ENCODE measurements at regions not wholly inside any gene's neighbourhood (a gene's known extent, or its start where the extent isn't known, plus 50 kb on each side); places are given as distances from the start of the nearest gene placed in this dataset.

GRCh38 chr2:225131898-225132297 lies 89.6 kb upstream of the DOCK10 start:
- DNase-seq = no peak

DNA sequence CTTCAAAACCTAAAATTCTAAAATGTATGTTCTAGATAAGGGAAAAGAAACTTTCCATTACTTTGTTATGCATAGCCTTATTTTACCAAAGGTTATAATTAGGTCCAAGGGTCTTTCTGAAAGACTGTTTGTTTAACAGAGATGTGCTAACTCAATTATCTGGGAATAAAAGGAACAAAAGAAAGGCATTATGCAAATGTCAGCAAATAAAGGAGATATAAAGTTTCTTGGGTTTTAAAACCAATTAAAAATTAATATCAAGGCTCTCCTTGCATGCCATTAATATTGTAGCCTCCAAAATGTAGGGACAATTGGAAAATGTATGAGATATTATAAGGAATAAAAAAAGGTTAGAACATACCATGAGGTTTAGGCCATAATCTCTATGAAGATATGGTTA lies 87.8 kb upstream of the DOCK10 start:
- no peak for DNase-seq

GRCh38 chr2:225124311-225125017 lies 82.2 kb upstream of the DOCK10 start:
- no peak for DNase-seq

- DNase-seq = peak; percentile 3
Measured at GRCh38 chr2:225122583-225123486, 80.6 kb upstream of the DOCK10 start.

- peak; percentile 11 for DNase-seq
Measured at GRCh38 chr2:225122007-225122406, 79.7 kb upstream of the DOCK10 start.

DNA sequence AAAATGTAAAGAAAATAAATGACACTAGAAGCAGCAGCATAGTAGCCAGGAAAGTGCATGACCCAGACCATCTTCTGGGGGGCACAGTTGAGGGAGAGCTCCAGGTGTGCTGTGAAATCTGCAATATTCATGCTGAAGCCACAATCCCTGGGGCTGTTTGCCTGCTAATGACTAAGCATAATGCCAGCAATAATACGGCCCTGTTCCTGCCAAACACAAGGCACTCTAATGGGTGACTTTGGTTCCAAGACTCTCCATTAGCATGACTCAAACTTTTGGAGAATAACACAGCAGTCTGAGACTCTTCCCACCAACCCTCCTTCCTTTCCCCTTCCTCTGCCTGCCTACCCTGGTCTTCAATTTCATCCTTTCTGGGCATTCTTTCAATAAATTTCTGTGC lies 77.9 kb upstream of the DOCK10 start:
- no peak for DNase-seq

- no peak for DNase-seq
Measured at GRCh38 chr2:225117051-225117716, 74.9 kb upstream of the DOCK10 start.

DNA sequence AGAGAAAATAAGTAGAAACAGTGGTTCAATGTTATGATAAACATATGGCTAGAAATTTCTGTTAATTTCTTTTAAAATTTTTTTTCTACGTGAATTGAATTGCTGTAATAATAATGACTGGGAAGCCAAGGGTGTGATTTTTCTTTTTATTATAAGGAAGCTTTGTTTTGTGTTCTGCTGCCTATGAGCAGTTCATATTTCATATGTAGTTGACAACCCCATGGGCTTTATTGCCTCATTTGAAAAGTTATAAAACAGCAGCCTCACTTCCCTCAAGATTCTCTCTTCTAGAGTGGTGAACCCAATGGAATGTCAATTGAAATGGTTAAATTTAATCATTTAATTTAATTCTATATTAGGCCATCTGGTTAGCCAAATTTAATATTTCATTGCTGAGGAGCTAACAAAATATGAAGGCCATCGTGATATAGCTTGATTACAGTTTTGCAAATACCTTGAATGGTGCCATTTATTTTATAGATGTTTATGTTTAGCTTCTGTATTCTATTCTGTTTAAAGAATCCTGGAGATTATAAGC lies 72.6 kb upstream of the DOCK10 start:
- no peak for DNase-seq

- no peak for DNase-seq
Measured at GRCh38 chr2:225113371-225114015, 71.2 kb upstream of the DOCK10 start.

GRCh38 chr2:225112362-225113126 lies 70.3 kb upstream of the DOCK10 start:
- no peak for DNase-seq

- DNase-seq = no peak
Measured at GRCh38 chr2:225108805-225109204, 66.5 kb upstream of the DOCK10 start.

DNA sequence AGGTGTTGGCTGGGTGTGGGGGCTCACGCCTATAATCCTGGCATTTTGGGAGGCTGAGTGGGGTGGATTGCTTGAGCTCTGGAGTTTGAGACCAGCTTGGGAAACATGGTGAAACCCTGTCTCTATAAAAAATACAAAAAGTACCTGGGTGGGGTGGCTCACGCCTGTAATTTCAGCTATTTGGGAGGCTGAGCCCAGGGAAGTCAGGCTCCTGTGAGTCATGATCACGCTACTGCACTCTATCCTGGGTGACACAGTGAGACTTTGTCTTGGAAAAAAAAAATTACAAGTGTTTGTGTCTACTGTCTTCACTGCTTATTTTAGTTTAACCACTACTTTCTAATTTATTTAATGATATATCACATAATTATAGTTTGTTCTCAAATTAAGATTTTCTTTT lies 62.7 kb upstream of the DOCK10 start:
- DNase-seq = no peak

GRCh38 chr2:225104321-225104720 lies 62.1 kb upstream of the DOCK10 start:
- DNase-seq = no peak

DNA sequence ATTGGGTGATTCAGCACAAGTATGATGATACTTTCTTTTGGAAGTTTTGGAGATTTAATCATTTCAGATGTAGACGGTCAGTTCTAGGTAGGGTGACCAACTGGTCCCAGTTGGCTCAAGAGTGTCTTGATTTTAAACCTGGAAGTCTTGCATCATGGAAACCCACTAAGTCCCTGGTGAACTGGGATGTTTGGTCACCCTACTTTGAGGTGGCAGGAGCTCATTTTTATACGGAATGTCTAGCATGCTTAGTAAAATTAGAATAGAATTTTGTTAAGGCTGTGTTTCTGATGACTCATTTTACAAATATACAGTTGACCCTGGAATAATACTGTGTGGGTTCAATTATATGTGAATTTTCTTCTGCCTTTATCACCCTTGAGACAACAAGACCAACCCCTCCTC lies 61.5 kb upstream of the DOCK10 start:
- DNase-seq = no peak

DNA sequence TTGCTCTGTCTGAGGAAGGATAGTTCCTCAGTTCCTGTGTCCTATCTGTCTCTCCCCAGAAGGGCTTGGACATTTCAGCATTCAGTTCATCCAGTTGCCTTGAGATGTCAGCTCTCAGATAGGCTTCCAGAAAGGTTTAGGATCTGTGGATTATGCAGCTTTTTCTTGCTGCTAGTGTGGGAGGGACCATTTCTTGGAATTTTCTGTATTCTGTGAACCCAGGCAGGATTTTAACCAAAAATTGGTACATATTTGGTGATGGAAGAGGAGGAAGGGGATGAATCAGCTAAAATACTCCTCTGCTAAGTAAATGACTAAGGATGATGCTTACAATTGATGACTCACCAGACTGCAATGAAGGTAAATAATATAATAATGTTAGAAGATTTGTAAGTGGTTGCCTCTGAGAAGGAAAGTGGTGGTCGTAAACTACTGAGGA lies 58.6 kb upstream of the DOCK10 start:
- DNase-seq = no peak

- DNase-seq = no peak
Measured at GRCh38 chr2:225100269-225100668, 58.0 kb upstream of the DOCK10 start.

DNA sequence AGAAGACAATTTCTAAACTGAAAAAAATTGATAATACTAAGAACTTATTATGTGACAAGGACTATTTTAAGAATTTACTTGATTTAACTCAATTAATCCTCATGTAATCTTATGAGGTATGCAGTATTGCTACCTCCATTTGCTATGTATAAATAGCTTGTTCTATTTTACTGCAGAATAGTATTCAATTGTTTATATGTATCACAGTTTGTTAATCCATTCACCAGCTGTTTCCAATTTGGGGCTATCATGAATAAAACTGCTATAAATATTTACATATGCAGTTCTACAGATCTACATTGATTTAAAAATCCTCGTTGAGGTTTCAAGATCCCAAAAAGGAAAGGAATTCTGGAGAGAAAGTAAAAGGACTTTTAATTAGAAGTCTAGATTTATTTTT lies 54.8 kb upstream of the DOCK10 start:
- DNase-seq = no peak
